HUES6 (cell line): ENCODE measurements at regions not wholly inside any gene's neighbourhood (a gene's known extent, or its start where the extent isn't known, plus 50 kb on each side); places are given as distances from the start of the nearest gene placed in this dataset.

Experiments used
- H3K27ac ChIP-seq: 2 replicates; pipeline ENCODE4 v1.7.0; 2013; ENCODE audit warnings: low read depth, mild to moderate bottlenecking, low read length, inconsistent platforms
- H3K27me3 ChIP-seq: 2 replicates; pipeline ENCODE4 v1.6.1; 2013; ENCODE audit warnings: low read length; ENCODE audit not compliant: control insufficient read depth, insufficient read depth
- H3K36me3 ChIP-seq: 2 replicates; pipeline ENCODE4 v1.6.1; 2013; ENCODE audit warnings: low read length; ENCODE audit not compliant: control insufficient read depth, insufficient read depth
- H3K4me1 ChIP-seq: 2 replicates; pipeline ENCODE4 v1.6.1; 2013; ENCODE audit warnings: low read length; ENCODE audit not compliant: control insufficient read depth, insufficient read depth
- H3K4me3 ChIP-seq: 2 replicates; pipeline ENCODE4 v1.5.1; 2013; ENCODE audit warnings: low read depth, low read length
- H3K9ac ChIP-seq: one replicate; pipeline ENCODE4 v1.6.1; 2013; ENCODE audit warnings: mild to moderate bottlenecking, low read length
- H3K9me3 ChIP-seq: 2 replicates; pipeline ENCODE4 v1.6.1; 2013; ENCODE audit warnings: low read depth, low read length; ENCODE audit not compliant: control insufficient read depth, insufficient read depth

- no peak overlapping the region for H3K27ac ChIP-seq
- no peak overlapping the region for H3K4me3 ChIP-seq
- H3K36me3 ChIP-seq = no peaks in the 10 kb centered on the region
- H3K27me3 ChIP-seq = no peaks in the 10 kb centered on the region
- no peak overlapping the region for H3K9ac ChIP-seq
- H3K9me3 ChIP-seq = no peaks in the 10 kb centered on the region
- H3K4me1 ChIP-seq = peaks cover 10% of the 10 kb centered on the region
Observed at GRCh38 chr3:17972030-17972429, 229.6 kb upstream of the TBC1D5 start.

GRCh38 chr3:17969985-17970568 lies 227.6 kb upstream of the TBC1D5 start:
- no peaks in the 10 kb centered on the region for H3K36me3 ChIP-seq
- H3K4me1 ChIP-seq = peaks cover 10% of the 10 kb centered on the region
- H3K9ac ChIP-seq = no peak overlapping the region
- H3K4me3 ChIP-seq = no peak overlapping the region
- H3K9me3 ChIP-seq = no peaks in the 10 kb centered on the region
- no peaks in the 10 kb centered on the region for H3K27me3 ChIP-seq
- no peak overlapping the region for H3K27ac ChIP-seq

GRCh38 chr3:17969244-17969643 lies 226.8 kb upstream of the TBC1D5 start:
- H3K4me1 ChIP-seq = peaks cover 10% of the 10 kb centered on the region
- no peaks in the 10 kb centered on the region for H3K36me3 ChIP-seq
- H3K9ac ChIP-seq = no peak overlapping the region
- no peaks in the 10 kb centered on the region for H3K9me3 ChIP-seq
- H3K4me3 ChIP-seq = no peak overlapping the region
- H3K27me3 ChIP-seq = no peaks in the 10 kb centered on the region
- no peak overlapping the region for H3K27ac ChIP-seq

GRCh38 chr3:17967953-17968607 lies 225.6 kb upstream of the TBC1D5 start:
- H3K4me1 ChIP-seq = peaks cover 3% of the 10 kb centered on the region
- no peaks in the 10 kb centered on the region for H3K36me3 ChIP-seq
- H3K9ac ChIP-seq = no peak overlapping the region
- H3K9me3 ChIP-seq = no peaks in the 10 kb centered on the region
- no peak overlapping the region for H3K27ac ChIP-seq
- no peaks in the 10 kb centered on the region for H3K27me3 ChIP-seq
- H3K4me3 ChIP-seq = no peak overlapping the region

GRCh38 chr3:17967111-17967510 lies 224.7 kb upstream of the TBC1D5 start:
- no peaks in the 10 kb centered on the region for H3K9me3 ChIP-seq
- H3K27me3 ChIP-seq = no peaks in the 10 kb centered on the region
- no peaks in the 10 kb centered on the region for H3K4me1 ChIP-seq
- H3K27ac ChIP-seq = no peak overlapping the region
- no peaks in the 10 kb centered on the region for H3K36me3 ChIP-seq
- no peak overlapping the region for H3K9ac ChIP-seq
- H3K4me3 ChIP-seq = no peak overlapping the region

- no peaks in the 10 kb centered on the region for H3K9me3 ChIP-seq
- no peaks in the 10 kb centered on the region for H3K27me3 ChIP-seq
- H3K4me3 ChIP-seq = no peak overlapping the region
- H3K36me3 ChIP-seq = no peaks in the 10 kb centered on the region
- no peak overlapping the region for H3K27ac ChIP-seq
- H3K9ac ChIP-seq = no peak overlapping the region
- no peaks in the 10 kb centered on the region for H3K4me1 ChIP-seq
Observed at GRCh38 chr3:17965331-17965730, 222.9 kb upstream of the TBC1D5 start.

GRCh38 chr3:17964108-17964507 lies 221.7 kb upstream of the TBC1D5 start:
- no peaks in the 10 kb centered on the region for H3K27me3 ChIP-seq
- no peaks in the 10 kb centered on the region for H3K36me3 ChIP-seq
- H3K4me3 ChIP-seq = no peak overlapping the region
- H3K9me3 ChIP-seq = no peaks in the 10 kb centered on the region
- H3K4me1 ChIP-seq = no peaks in the 10 kb centered on the region
- no peak overlapping the region for H3K9ac ChIP-seq
- no peak overlapping the region for H3K27ac ChIP-seq

- H3K4me1 ChIP-seq = no peaks in the 10 kb centered on the region
- no peak overlapping the region for H3K4me3 ChIP-seq
- 0 out of 2 replicates have a peak, but pooled peaks cover 2% of the 10 kb centered on the region for H3K9me3 ChIP-seq
- H3K27me3 ChIP-seq = no peaks in the 10 kb centered on the region
- H3K9ac ChIP-seq = no peak overlapping the region
- H3K36me3 ChIP-seq = no peaks in the 10 kb centered on the region
- no peak overlapping the region for H3K27ac ChIP-seq
Observed at GRCh38 chr3:17955411-17955810, 213.0 kb upstream of the TBC1D5 start.

- H3K4me1 ChIP-seq = no peaks in the 10 kb centered on the region
- H3K4me3 ChIP-seq = no peak overlapping the region
- H3K27ac ChIP-seq = no peak overlapping the region
- H3K9ac ChIP-seq = no peak overlapping the region
- no peaks in the 10 kb centered on the region for H3K36me3 ChIP-seq
- H3K9me3 ChIP-seq = 0 out of 2 replicates have a peak, but pooled peaks cover 2% of the 10 kb centered on the region
- no peaks in the 10 kb centered on the region for H3K27me3 ChIP-seq
Observed at GRCh38 chr3:17954801-17955200, 212.4 kb upstream of the TBC1D5 start.

- Histone ChIP-seq H3K4me1 (no peaks in the 10 kb centered on the region; the same call in 1 of the 2 replicates), H3K36me3 (no peaks in the 10 kb centered on the region), H3K4me3 (no peak overlapping the region), H3K9me3 (0 out of 2 replicates have a peak, but pooled peaks cover 2% of the 10 kb centered on the region), H3K9ac (no peak overlapping the region), H3K27ac (no peak overlapping the region), H3K27me3 (no peaks in the 10 kb centered on the region)
Observed at GRCh38 chr3:17951241-17951640, 208.8 kb upstream of the TBC1D5 start.

- no peak overlapping the region for H3K27ac ChIP-seq
- peaks cover 9% of the 10 kb centered on the region for H3K4me1 ChIP-seq
- H3K9me3 ChIP-seq = 0 out of 2 replicates have a peak, but pooled peaks cover 2% of the 10 kb centered on the region
- H3K36me3 ChIP-seq = no peaks in the 10 kb centered on the region
- no peaks in the 10 kb centered on the region for H3K27me3 ChIP-seq
- no peak overlapping the region for H3K4me3 ChIP-seq
- H3K9ac ChIP-seq = no peak overlapping the region
Observed at GRCh38 chr3:17949101-17949500, 206.7 kb upstream of the TBC1D5 start.
